Suprapubic skin (tissue), 4 donors: ENCODE measurements at regions not wholly inside any gene's neighbourhood (a gene's known extent, or its start where the extent isn't known, plus 50 kb on each side); places are given as distances from the start of the nearest gene placed in this dataset.
"Not testable (repeated sequence)": the region's sequence is repeated elsewhere in the genome, so short reads cannot be mapped to it uniquely, and the experiment has no call there.

Experiments
- POLR2A ChIP-seq, 2 donors: fragments of 450-650 bp; IDR thresholded peaks; one replicate each; pipeline ENCODE4 v1.6.1; 2017; ENCODE audit warnings: antibody characterized with exemption in 2 of 2, mild to moderate bottlenecking in 2 of 2, moderate library complexity in 2 of 2
- POLR2AphosphoS5 ChIP-seq, 3 donors: sonication (generic); formaldehyde crosslinking; IDR thresholded peaks; one replicate each; pipeline ENCODE4 v1.6.1; 2017; ENCODE audit warnings: antibody characterized with exemption in 3 of 3
- TF ChIP-seq, protein P1 (sequence below), 2 donors: fragments of 200-600 bp in 1 of 2; fragments of 450-650 bp in 1 of 2; sonication (generic) in 1 of 2; IDR thresholded peaks; one replicate each; pipeline ENCODE4 v1.5.1; 2016 to 2019; ENCODE audit warnings: antibody characterized with exemption in 2 of 2, mild to moderate bottlenecking in 1 of 2, moderate library complexity in 1 of 2

DNA sequence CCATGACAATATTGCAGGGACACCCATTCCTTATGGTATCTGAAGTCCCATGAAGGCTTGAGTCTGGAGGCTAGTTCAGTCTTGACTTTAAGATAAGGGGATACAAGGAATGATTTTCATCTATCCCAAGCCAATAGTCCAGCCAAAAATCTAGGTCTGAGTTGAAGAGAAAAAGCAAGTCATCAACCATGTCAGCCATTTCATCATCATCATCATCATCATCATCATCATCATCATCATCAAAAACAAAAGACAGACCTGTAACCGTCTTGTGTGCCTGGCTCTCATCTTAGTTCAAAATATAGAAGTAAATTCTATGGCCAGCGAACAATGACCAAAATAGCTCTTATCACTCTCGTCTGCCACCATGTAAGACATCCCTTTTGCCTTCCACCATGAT is 59.5 kb upstream of the FAM90A26 start:
- not testable (repeated sequence) for TF ChIP-seq POLR2AphosphoS5, POLR2A (IDR thresholded peaks at IDR 0.05)
- TF ChIP-seq, protein P1, sequence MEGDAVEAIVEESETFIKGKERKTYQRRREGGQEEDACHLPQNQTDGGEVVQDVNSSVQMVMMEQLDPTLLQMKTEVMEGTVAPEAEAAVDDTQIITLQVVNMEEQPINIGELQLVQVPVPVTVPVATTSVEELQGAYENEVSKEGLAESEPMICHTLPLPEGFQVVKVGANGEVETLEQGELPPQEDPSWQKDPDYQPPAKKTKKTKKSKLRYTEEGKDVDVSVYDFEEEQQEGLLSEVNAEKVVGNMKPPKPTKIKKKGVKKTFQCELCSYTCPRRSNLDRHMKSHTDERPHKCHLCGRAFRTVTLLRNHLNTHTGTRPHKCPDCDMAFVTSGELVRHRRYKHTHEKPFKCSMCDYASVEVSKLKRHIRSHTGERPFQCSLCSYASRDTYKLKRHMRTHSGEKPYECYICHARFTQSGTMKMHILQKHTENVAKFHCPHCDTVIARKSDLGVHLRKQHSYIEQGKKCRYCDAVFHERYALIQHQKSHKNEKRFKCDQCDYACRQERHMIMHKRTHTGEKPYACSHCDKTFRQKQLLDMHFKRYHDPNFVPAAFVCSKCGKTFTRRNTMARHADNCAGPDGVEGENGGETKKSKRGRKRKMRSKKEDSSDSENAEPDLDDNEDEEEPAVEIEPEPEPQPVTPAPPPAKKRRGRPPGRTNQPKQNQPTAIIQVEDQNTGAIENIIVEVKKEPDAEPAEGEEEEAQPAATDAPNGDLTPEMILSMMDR (IDR thresholded peaks at IDR 0.05) = not testable (repeated sequence)
